SKM-1 (cell line): ENCODE measurements at regions not wholly inside any gene's neighbourhood (a gene's known extent, or its start where the extent isn't known, plus 50 kb on each side); places are given as distances from the start of the nearest gene placed in this dataset.

Source experiments
- DNase-seq: peaks from one replicate; lab custom pipeline; 2025; ENCODE audit not compliant: unreplicated experiment; lab: John Stamatoyannopoulos, UW

GRCh38 chr13:107361666-107362065 lies 793.7 kb upstream of the ARGLU1 start:
- DNase-seq: no peak

GRCh38 chr13:107360010-107360409 lies 792.1 kb upstream of the ARGLU1 start:
- DNase-seq: no peak

- no peak for DNase-seq
Measured at GRCh38 chr13:107358866-107359265, 790.9 kb upstream of the ARGLU1 start.

- DNase-seq: no peak
Measured at GRCh38 chr13:107351305-107351704, 783.4 kb upstream of the ARGLU1 start.

- DNase-seq: no peak
Measured at GRCh38 chr13:107348925-107349324, 781.0 kb upstream of the ARGLU1 start.

GRCh38 chr13:107348471-107348870 lies 780.5 kb upstream of the ARGLU1 start:
- DNase-seq: no peak

- DNase-seq: no peak
Measured at GRCh38 chr13:107347641-107348369, 779.9 kb upstream of the ARGLU1 start.

GRCh38 chr13:107342747-107343146 lies 774.8 kb upstream of the ARGLU1 start:
- no peak for DNase-seq

- no peak for DNase-seq
Measured at GRCh38 chr13:107339209-107339608, 771.3 kb upstream of the ARGLU1 start.

- no peak for DNase-seq
Measured at GRCh38 chr13:107332188-107332587, 764.3 kb upstream of the ARGLU1 start.

- DNase-seq: no peak
Measured at GRCh38 chr13:107331359-107331758, 763.4 kb upstream of the ARGLU1 start.

- no peak for DNase-seq
Measured at GRCh38 chr13:107330484-107330883, 762.5 kb upstream of the ARGLU1 start.

- no peak for DNase-seq
Measured at GRCh38 chr13:107329991-107330390, 762.1 kb upstream of the ARGLU1 start.

- DNase-seq: no peak
Measured at GRCh38 chr13:107324416-107325204, 756.7 kb upstream of the ARGLU1 start.

- DNase-seq: no peak
Measured at GRCh38 chr13:107322228-107322627, 754.3 kb upstream of the ARGLU1 start.

GRCh38 chr13:107305178-107305577 lies 737.2 kb upstream of the ARGLU1 start:
- no peak for DNase-seq

GRCh38 chr13:107301724-107302374 lies 733.9 kb upstream of the ARGLU1 start:
- no peak for DNase-seq

- DNase-seq: no peak
Measured at GRCh38 chr13:107299717-107300116, 731.8 kb upstream of the ARGLU1 start.

- no peak for DNase-seq
Measured at GRCh38 chr13:107296804-107297203, 728.9 kb upstream of the ARGLU1 start.

- no peak for DNase-seq
Measured at GRCh38 chr13:107295416-107296140, 727.6 kb upstream of the ARGLU1 start.

GRCh38 chr13:107293924-107294323 lies 726.0 kb upstream of the ARGLU1 start:
- no peak for DNase-seq
